HEK293 (cell line): ENCODE measurements at regions not wholly inside any gene's neighbourhood (a gene's known extent, or its start where the extent isn't known, plus 50 kb on each side); places are given as distances from the start of the nearest gene placed in this dataset.

Experiments
- CTCF ChIA-PET: fragments of 350-600 bp; formaldehyde crosslinking; extraction: SDS; loops from one replicate; lab custom pipeline; 2021; ENCODE audit warnings: antibody characterized with exemption; lab: Yijun Ruan, JAX
- POLR2A ChIA-PET: fragments of 300-600 bp; formaldehyde crosslinking; extraction: SDS; loops from one replicate; lab custom pipeline; 2020; ENCODE audit warnings: antibody characterized with exemption, inconsistent platforms; lab: Yijun Ruan, JAX
- H3K27ac ChIP-seq: fragments of 200-500 bp; sonication (Bioruptor generic); 2 replicates; pipeline ENCODE4 v1.5.1; 2014; ENCODE audit warnings: low read depth, low read length, control low read depth, inconsistent platforms; ENCODE audit errors: extremely low read depth
- H3K36me3 ChIP-seq, 2 experiments: fragments of 200-500 bp in 1 of 2; sonication (Bioruptor generic) in 1 of 2; 1 replicate in 1 of 2; 2 replicates in 1 of 2; pipeline ENCODE4 v1.5.1; 2014 to 2017; ENCODE audit warnings: inconsistent platforms in 2 of 2, low read length in 2 of 2; ENCODE audit not compliant: control insufficient read depth in 2 of 2, insufficient read depth in 1 of 2
- H3K4me1 ChIP-seq: fragments of 200-500 bp; sonication (Bioruptor generic); 2 replicates; pipeline ENCODE4 v1.5.1; 2014; ENCODE audit warnings: mild to moderate bottlenecking, low read length, inconsistent platforms; ENCODE audit not compliant: control insufficient read depth, insufficient read depth
- H3K4me3 ChIP-seq: 2 replicates; pipeline ENCODE4 v1.5.1; 2011; ENCODE audit warnings: low read depth, mild to moderate bottlenecking, control low read depth, low read length, moderate library complexity
- H3K9me3 ChIP-seq: fragments of 200-500 bp; sonication (Bioruptor generic); 2 replicates; pipeline ENCODE4 v1.5.1; 2014; ENCODE audit warnings: low read depth, low read length, inconsistent platforms; ENCODE audit not compliant: control insufficient read depth, insufficient read depth
- EGR2 ChIP-seq: fragments of 450-650 bp; formaldehyde crosslinking; IDR thresholded peaks from 2 replicates; pipeline ENCODE4 v1.5.1; 2016; ENCODE audit warnings: low read depth, missing biosample characterization, missing genetic modification characterization
- GLI4 ChIP-seq: fragments of 450-650 bp; formaldehyde crosslinking; IDR thresholded peaks from 2 replicates; pipeline ENCODE4 v1.5.1; 2016; ENCODE audit warnings: missing biosample characterization, missing genetic modification characterization
- GLIS2 ChIP-seq: fragments of 450-650 bp; formaldehyde crosslinking; IDR thresholded peaks from 2 replicates; pipeline ENCODE4 v1.5.1; 2016; ENCODE audit warnings: missing biosample characterization, missing genetic modification characterization
- MZF1 ChIP-seq: fragments of 450-650 bp; formaldehyde crosslinking; IDR thresholded peaks from 2 replicates; pipeline ENCODE4 v1.5.1; 2017; ENCODE audit warnings: missing biosample characterization, missing genetic modification characterization, borderline replicate concordance
- REPIN1 ChIP-seq: fragments of 450-650 bp; formaldehyde crosslinking; IDR thresholded peaks from 2 replicates; pipeline ENCODE4 v1.5.1; 2017; ENCODE audit warnings: missing biosample characterization, missing genetic modification characterization, low read depth
- SP2 ChIP-seq: fragments of 450-650 bp; formaldehyde crosslinking; IDR thresholded peaks from 2 replicates; pipeline ENCODE4 v1.5.1; 2016; ENCODE audit warnings: missing biosample characterization, missing genetic modification characterization
- TRIM28 ChIP-seq: IDR thresholded peaks from 2 replicates; pipeline ENCODE4 v1.6.1; 2011; ENCODE audit warnings: low read length, control low read depth, borderline replicate concordance
- ZBTB1 ChIP-seq: fragments of 450-650 bp; formaldehyde crosslinking; IDR thresholded peaks from 2 replicates; pipeline ENCODE4 v1.5.1; 2016; ENCODE audit warnings: missing biosample characterization, missing genetic modification characterization
- ZBTB21 ChIP-seq: fragments of 450-650 bp; formaldehyde crosslinking; IDR thresholded peaks from 2 replicates; pipeline ENCODE4 v1.5.1; 2017; ENCODE audit warnings: missing biosample characterization, missing genetic modification characterization
- ZBTB7A ChIP-seq: fragments of 450-650 bp; formaldehyde crosslinking; IDR thresholded peaks from 2 replicates; pipeline ENCODE4 v1.5.1; 2016; ENCODE audit warnings: low read depth, missing biosample characterization, missing genetic modification characterization
- ZEB2 ChIP-seq: fragments of 450-650 bp; formaldehyde crosslinking; IDR thresholded peaks from 2 replicates; pipeline ENCODE4 v1.5.1; 2016; ENCODE audit warnings: missing biosample characterization, missing genetic modification characterization
- ZNF114 ChIP-seq: fragments of 450-650 bp; formaldehyde crosslinking; IDR thresholded peaks from 2 replicates; pipeline ENCODE4 v1.5.0; 2017; ENCODE audit warnings: missing biosample characterization, missing genetic modification characterization
- ZNF146 ChIP-seq: fragments of 450-650 bp; formaldehyde crosslinking; IDR thresholded peaks from 2 replicates; pipeline ENCODE4 v1.5.1; 2016; ENCODE audit warnings: missing biosample characterization, missing genetic modification characterization
- ZNF16 ChIP-seq: fragments of 450-650 bp; formaldehyde crosslinking; IDR thresholded peaks from 2 replicates; pipeline ENCODE4 v1.5.1; 2016; ENCODE audit warnings: low read depth, missing biosample characterization, missing genetic modification characterization
- ZNF302 ChIP-seq: fragments of 450-650 bp; formaldehyde crosslinking; IDR thresholded peaks from 2 replicates; pipeline ENCODE4 v1.5.1; 2016; ENCODE audit warnings: missing biosample characterization, missing genetic modification characterization, low read depth
- ZNF37A ChIP-seq: fragments of 450-650 bp; IDR thresholded peaks from 2 replicates; pipeline ENCODE4 v1.5.1; 2018; ENCODE audit warnings: missing biosample characterization, missing genetic modification characterization
- ZNF394 ChIP-seq: fragments of 450-650 bp; formaldehyde crosslinking; IDR thresholded peaks from 2 replicates; pipeline ENCODE4 v1.5.1; 2016; ENCODE audit warnings: missing biosample characterization, missing genetic modification characterization, mild to moderate bottlenecking, moderate library complexity, borderline replicate concordance
- ZNF521 ChIP-seq: fragments of 450-650 bp; formaldehyde crosslinking; IDR thresholded peaks from 2 replicates; pipeline ENCODE4 v1.5.1; 2017; ENCODE audit warnings: missing biosample characterization, mild to moderate bottlenecking, missing genetic modification characterization
- ZNF529 ChIP-seq: fragments of 450-650 bp; formaldehyde crosslinking; IDR thresholded peaks from 2 replicates; pipeline ENCODE4 v1.5.1; 2017; ENCODE audit warnings: missing genetic modification characterization, missing biosample characterization; ENCODE audit not compliant: insufficient replicate concordance
- ZNF548 ChIP-seq: fragments of 450-650 bp; formaldehyde crosslinking; IDR thresholded peaks from 2 replicates; pipeline ENCODE4 v1.5.1; 2016; ENCODE audit warnings: missing biosample characterization, missing genetic modification characterization
- ZNF560 ChIP-seq: fragments of 450-650 bp; formaldehyde crosslinking; IDR thresholded peaks from 2 replicates; pipeline ENCODE4 v1.5.1; 2017; ENCODE audit warnings: missing biosample characterization, missing genetic modification characterization, borderline replicate concordance
- ZNF610 ChIP-seq: fragments of 450-650 bp; formaldehyde crosslinking; IDR thresholded peaks from 2 replicates; pipeline ENCODE4 v1.5.1; 2016; ENCODE audit warnings: missing biosample characterization, missing genetic modification characterization, borderline replicate concordance
- ZNF704 ChIP-seq: fragments of 450-650 bp; formaldehyde crosslinking; IDR thresholded peaks from 2 replicates; pipeline ENCODE4 v1.5.1; 2016; ENCODE audit warnings: missing biosample characterization, missing genetic modification characterization
- ZNF707 ChIP-seq: fragments of 450-650 bp; formaldehyde crosslinking; IDR thresholded peaks from 2 replicates; pipeline ENCODE4 v1.5.1; 2016; ENCODE audit warnings: missing biosample characterization, missing genetic modification characterization
- ZNF830 ChIP-seq: fragments of 450-650 bp; IDR thresholded peaks from 2 replicates; pipeline ENCODE4 v1.5.0; 2018; ENCODE audit warnings: missing biosample characterization, missing genetic modification characterization, low read depth, mild to moderate bottlenecking, moderate library complexity
- ZSCAN23 ChIP-seq: fragments of 450-650 bp; formaldehyde crosslinking; IDR thresholded peaks from 2 replicates; pipeline ENCODE4 v1.5.1; 2016; ENCODE audit warnings: missing biosample characterization, missing genetic modification characterization
- TF ChIP-seq, protein P1 (sequence below): fragments of 450-650 bp; IDR thresholded peaks from 2 replicates; pipeline ENCODE4 v1.5.1; 2018; ENCODE audit warnings: missing biosample characterization, missing genetic modification characterization
- TF ChIP-seq, protein P2 (sequence below): fragments of 450-650 bp; formaldehyde crosslinking; IDR thresholded peaks from 2 replicates; pipeline ENCODE4 v1.5.1; 2016; ENCODE audit warnings: missing biosample characterization, missing genetic modification characterization, low read depth

GRCh38 chr6:72535124-72535523 is 86.7 kb upstream of the KCNQ5 start:
- H3K27ac ChIP-seq, result no peak overlapping the region
- POLR2A ChIA-PET, result no interaction called here
- no peaks in the 10 kb centered on the region for H3K4me1 ChIP-seq

DNA sequence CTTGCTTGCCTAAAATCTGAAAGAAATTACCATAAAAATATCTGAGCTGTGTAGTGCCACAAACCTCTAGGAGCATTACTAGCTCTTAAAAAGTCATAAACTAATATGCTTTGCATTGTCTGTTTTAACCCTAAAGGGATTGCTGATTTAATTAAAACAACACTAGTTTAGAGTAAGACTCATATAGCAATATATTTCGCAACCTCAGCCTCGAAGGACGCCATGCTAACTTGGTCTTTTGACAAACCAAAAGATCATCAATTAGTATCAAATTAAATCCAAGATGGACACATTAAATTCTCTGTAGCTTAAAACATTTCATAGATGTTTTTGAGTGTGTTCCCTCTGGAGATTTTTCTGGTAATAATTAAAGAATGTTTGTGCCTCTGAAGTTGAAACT is 74.8 kb upstream of the KCNQ5 start:
- no peak overlapping the region for H3K27ac ChIP-seq
- TF ChIP-seq ZNF610 (tag by site-specific recombination) (no peak), SP2 (tag by site-specific recombination) (no peak), ZBTB21 (tag by site-specific recombination) (no peak), GLIS2 (no peak), ZEB2 (no peak), ZNF707 (no peak), MZF1 (tag by site-specific recombination) (no peak), ZNF560 (tag by site-specific recombination) (no peak), ZNF37A (tag by site-specific recombination) (no peak), ZNF521 (no peak), ZNF704 (tag by site-specific recombination) (no peak), EGR2 (tag by site-specific recombination) (no peak), ZNF302 (no peak), ZBTB7A (tag by site-specific recombination) (no peak), TRIM28 (no peak), ZNF16 (tag by site-specific recombination) (no peak)
- TF ChIP-seq, protein P1, sequence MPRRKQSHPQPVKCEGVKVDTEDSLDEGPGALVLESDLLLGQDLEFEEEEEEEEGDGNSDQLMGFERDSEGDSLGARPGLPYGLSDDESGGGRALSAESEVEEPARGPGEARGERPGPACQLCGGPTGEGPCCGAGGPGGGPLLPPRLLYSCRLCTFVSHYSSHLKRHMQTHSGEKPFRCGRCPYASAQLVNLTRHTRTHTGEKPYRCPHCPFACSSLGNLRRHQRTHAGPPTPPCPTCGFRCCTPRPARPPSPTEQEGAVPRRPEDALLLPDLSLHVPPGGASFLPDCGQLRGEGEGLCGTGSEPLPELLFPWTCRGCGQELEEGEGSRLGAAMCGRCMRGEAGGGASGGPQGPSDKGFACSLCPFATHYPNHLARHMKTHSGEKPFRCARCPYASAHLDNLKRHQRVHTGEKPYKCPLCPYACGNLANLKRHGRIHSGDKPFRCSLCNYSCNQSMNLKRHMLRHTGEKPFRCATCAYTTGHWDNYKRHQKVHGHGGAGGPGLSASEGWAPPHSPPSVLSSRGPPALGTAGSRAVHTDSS (tag by site-specific recombination), result no peak
- TF ChIP-seq, protein P2, sequence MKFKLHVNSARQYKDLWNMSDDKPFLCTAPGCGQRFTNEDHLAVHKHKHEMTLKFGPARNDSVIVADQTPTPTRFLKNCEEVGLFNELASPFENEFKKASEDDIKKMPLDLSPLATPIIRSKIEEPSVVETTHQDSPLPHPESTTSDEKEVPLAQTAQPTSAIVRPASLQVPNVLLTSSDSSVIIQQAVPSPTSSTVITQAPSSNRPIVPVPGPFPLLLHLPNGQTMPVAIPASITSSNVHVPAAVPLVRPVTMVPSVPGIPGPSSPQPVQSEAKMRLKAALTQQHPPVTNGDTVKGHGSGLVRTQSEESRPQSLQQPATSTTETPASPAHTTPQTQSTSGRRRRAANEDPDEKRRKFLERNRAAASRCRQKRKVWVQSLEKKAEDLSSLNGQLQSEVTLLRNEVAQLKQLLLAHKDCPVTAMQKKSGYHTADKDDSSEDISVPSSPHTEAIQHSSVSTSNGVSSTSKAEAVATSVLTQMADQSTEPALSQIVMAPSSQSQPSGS (tag by site-specific recombination), result no peak
- TF ChIP-seq, all 188 proteins: peak for 0
- H3K9me3 ChIP-seq, result no peaks in the 10 kb centered on the region
- no peak overlapping the region for H3K4me3 ChIP-seq
- no peaks in the 10 kb centered on the region for H3K4me1 ChIP-seq
- CTCF ChIA-PET, result no interaction called here
- H3K36me3 ChIP-seq, result no peaks in the 10 kb centered on the region
- POLR2A ChIA-PET, result interaction anchor here (0.6 kb wide), 1 partner anchor 18 kb away, joined by 3 read pairs; no protein-coding TSS in a partner anchor

More at GRCh38 chr6:72535124-72535523, 86.7 kb upstream of the KCNQ5 start:
- Histone ChIP-seq H3K36me3 (no peaks in the 10 kb centered on the region), H3K9me3 (no peaks in the 10 kb centered on the region), H3K4me3 (no peak overlapping the region)
- TF ChIP-seq ZNF146 (tag by site-specific recombination) (no peak), ZSCAN23 (tag by site-specific recombination) (no peak), ZNF560 (tag by site-specific recombination) (no peak), ZBTB1 (tag by site-specific recombination) (no peak), ZNF830 (tag by site-specific recombination) (no peak), REPIN1 (tag by site-specific recombination) (no peak), ZNF394 (tag by site-specific recombination) (no peak), ZNF548 (tag by site-specific recombination) (no peak), ZNF529 (tag by site-specific recombination) (no peak), GLI4 (no peak), ZNF114 (tag by site-specific recombination) (no peak)
- CTCF ChIA-PET, result no interaction called here
